Chondrocyte (in vitro differentiated cells): ENCODE measurements at regions not wholly inside any gene's neighbourhood (a gene's known extent, or its start where the extent isn't known, plus 50 kb on each side); places are given as distances from the start of the nearest gene placed in this dataset.

Experiments used
- DNase-seq: peaks from one replicate; pipeline ENCODE4 v3.0.0; 2021; ENCODE audit warnings: mixed read lengths, low spot score
- H3K27ac Mint-ChIP-seq: one replicate; pipeline ENCODE4 v1.8.0; 2021; ENCODE audit warnings: mild to moderate bottlenecking, moderate library complexity, mixed read lengths; ENCODE audit not compliant: unreplicated experiment
- H3K27me3 Mint-ChIP-seq: 2 replicates; pipeline ENCODE4 v1.8.0; 2021; ENCODE audit warnings: low read depth, mixed read lengths
- H3K36me3 Mint-ChIP-seq: 2 replicates; pipeline ENCODE4 v1.8.0; 2021; ENCODE audit warnings: low read depth, mixed read lengths
- H3K4me1 Mint-ChIP-seq: 2 replicates; pipeline ENCODE4 v1.8.0; 2021; ENCODE audit warnings: low read depth, mild to moderate bottlenecking, mixed read lengths
- H3K4me3 Mint-ChIP-seq: one replicate; pipeline ENCODE4 v1.8.0; 2021; ENCODE audit warnings: mild to moderate bottlenecking, moderate library complexity, mixed read lengths; ENCODE audit not compliant: unreplicated experiment
- H3K9me3 Mint-ChIP-seq: 2 replicates; pipeline ENCODE4 v1.8.0; 2021; ENCODE audit warnings: low read depth, mixed read lengths
- TF ChIP-seq, protein P1 (sequence below): fragments of 200-600 bp; sonication (generic); IDR thresholded peaks from 2 replicates; pipeline ENCODE4 v1.5.0; 2021; ENCODE audit warnings: antibody characterized with exemption, mild to moderate bottlenecking, moderate library complexity

DNA sequence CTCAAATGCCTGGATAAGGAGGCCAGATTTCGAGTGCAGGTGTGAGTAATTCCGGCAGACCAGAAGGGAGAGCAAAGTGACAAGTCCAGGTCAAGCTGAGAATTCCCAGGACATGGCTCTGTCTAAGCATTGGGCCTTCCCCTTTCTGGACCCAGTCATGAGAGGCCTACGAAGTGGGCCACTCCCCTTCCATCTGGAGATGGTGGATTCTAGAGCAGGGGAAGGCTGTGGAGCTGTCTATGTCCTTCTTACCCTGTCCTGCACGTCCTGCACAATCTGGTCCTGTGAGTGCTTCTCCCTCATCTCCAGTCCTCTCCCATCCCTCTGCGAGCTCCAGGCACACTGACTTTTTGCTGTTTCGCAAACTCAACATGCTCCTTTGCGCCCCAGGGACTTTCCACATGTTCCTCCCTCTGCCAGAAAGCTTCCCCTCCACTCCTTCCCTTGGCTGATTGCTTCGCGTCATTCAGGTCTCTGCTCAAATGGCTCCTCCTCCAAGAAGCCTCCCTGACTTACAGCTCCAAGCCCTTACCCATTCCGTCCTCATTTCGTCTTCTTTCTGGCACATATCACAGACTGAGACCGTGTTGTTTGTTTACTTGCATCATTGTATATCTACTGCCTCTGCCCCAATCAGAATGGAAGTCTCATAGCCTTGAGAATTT, 193.2 kb downstream of the URI1 start:
- Mint-ChIP-seq H3K4me3 (no peak overlapping the region), H3K36me3 (no peaks in the 10 kb centered on the region), H3K4me1 (no peaks in the 10 kb centered on the region), H3K27ac (no peak overlapping the region), H3K27me3 (no peaks in the 10 kb centered on the region), H3K9me3 (no peaks in the 10 kb centered on the region)
- TF ChIP-seq, protein P1, sequence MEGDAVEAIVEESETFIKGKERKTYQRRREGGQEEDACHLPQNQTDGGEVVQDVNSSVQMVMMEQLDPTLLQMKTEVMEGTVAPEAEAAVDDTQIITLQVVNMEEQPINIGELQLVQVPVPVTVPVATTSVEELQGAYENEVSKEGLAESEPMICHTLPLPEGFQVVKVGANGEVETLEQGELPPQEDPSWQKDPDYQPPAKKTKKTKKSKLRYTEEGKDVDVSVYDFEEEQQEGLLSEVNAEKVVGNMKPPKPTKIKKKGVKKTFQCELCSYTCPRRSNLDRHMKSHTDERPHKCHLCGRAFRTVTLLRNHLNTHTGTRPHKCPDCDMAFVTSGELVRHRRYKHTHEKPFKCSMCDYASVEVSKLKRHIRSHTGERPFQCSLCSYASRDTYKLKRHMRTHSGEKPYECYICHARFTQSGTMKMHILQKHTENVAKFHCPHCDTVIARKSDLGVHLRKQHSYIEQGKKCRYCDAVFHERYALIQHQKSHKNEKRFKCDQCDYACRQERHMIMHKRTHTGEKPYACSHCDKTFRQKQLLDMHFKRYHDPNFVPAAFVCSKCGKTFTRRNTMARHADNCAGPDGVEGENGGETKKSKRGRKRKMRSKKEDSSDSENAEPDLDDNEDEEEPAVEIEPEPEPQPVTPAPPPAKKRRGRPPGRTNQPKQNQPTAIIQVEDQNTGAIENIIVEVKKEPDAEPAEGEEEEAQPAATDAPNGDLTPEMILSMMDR: no peak
- no peak for DNase-seq

DNA sequence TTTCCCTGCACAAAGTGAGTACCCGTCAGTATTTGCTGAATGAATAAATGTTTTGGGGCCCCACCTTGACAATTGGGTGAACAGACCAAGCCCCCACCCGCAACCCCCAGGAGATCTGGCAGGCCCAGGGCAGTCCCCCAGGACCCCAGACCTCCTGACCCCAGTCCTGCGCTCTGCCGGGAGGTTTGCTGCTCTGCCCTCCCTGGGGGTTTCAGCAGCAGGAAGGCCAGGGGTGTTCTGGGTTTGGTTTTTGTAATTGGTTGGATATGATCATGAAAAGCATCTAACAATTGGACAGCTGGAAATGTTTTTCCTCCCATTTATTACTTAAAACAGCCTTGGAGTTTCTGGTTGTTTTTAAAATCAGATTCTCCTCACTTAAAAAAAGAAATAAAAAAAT, 193.8 kb downstream of the URI1 start:
- Mint-ChIP-seq H3K27me3 (no peaks in the 10 kb centered on the region), H3K36me3 (no peaks in the 10 kb centered on the region), H3K9me3 (no peaks in the 10 kb centered on the region), H3K4me3 (no peak overlapping the region), H3K4me1 (no peaks in the 10 kb centered on the region), H3K27ac (no peak overlapping the region)
- TF ChIP-seq, protein P1: no peak
- DNase-seq: no peak

DNA sequence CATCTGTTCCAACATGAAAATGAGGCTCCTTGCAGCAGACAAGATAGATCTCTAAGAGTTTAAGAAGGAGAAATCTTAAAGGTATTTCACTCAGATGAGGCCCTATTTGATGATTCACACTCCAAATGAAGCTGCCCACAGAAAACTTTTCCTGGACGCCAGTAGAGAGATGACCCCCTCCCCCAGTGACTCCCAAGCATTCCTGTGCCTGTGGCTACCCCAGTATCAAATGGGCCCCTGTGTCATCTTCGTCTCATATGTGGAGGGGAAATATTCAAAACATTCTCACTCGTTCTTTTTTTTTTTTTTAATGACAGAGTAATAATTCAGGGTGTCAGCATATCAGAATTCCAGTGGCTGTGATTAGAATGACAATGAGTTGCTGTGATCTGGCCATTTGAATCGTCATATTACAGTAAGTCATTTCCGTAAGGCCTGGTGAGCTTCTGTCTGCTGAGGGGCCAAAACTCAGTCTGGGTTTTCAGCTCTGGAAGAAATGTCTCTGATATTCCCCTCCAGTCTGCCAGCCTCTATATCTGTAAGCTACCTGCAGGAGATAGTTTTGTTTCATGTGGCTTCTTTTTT, 194.7 kb downstream of the URI1 start:
- Mint-ChIP-seq H3K27ac (no peak overlapping the region), H3K4me1 (no peaks in the 10 kb centered on the region), H3K36me3 (no peaks in the 10 kb centered on the region), H3K4me3 (no peak overlapping the region), H3K9me3 (no peaks in the 10 kb centered on the region), H3K27me3 (no peaks in the 10 kb centered on the region)
- DNase-seq: no peak
- TF ChIP-seq, protein P1: no peak

DNA sequence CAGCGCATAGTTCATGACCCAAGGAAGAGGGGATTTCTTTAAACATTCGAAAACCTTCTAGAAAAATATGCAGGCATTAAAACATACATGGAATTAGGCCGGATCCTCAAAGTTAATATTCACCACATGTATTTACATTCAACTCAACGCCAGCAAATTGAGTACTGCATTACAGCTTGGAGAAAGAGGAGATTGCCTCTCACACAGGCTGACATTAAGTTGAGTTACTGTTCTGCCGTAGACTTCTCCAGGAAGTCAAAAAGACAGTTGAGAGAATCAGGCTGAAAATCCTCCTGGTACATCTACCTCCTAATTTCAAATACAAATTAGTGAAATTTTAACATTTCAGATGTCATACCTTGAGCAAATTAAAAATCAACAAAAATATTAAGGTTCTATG, 195.7 kb downstream of the URI1 start:
- Mint-ChIP-seq H3K36me3 (no peaks in the 10 kb centered on the region), H3K4me3 (no peak overlapping the region), H3K9me3 (no peaks in the 10 kb centered on the region), H3K27ac (no peak overlapping the region), H3K27me3 (no peaks in the 10 kb centered on the region), H3K4me1 (no peaks in the 10 kb centered on the region)
- TF ChIP-seq, protein P1: no peak
- DNase-seq: no peak

DNA sequence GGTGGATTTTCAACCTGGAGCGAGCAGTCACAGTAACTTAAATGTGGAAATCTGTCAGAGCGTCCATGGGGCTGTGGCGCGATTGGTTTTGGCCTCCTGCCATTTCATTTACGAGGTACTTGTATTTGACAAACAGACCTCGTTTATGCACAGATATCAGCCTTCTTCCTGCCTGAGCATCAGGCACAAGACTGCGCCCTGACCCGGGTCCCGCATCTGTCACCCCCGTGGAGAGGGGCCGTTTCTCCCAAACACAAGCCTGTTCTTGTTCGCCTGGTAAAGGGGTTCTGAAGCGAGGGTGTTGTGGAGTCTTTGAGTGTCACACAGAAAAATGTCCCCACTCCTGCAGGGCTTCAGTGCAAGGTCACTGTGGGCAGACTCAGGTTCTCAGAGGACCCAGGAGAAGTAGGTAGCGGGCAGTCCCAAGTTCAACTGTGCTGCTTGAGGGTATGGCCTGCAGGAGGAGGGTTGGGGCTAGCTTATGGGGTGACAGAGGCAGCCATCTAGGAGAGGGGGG, 202.3 kb downstream of the URI1 start:
- no peaks in the 10 kb centered on the region for H3K36me3 Mint-ChIP-seq
- no peak overlapping the region for H3K4me3 Mint-ChIP-seq
- TF ChIP-seq, protein P1: no peak
- DNase-seq: no peak
- H3K4me1 Mint-ChIP-seq: no peaks in the 10 kb centered on the region
- no peaks in the 10 kb centered on the region for H3K27me3 Mint-ChIP-seq
- H3K9me3 Mint-ChIP-seq: peaks cover 2% of the 10 kb centered on the region
- H3K27ac Mint-ChIP-seq: no peak overlapping the region
